K562 (cell line): ENCODE measurements at regions not wholly inside any gene's neighbourhood (a gene's known extent, or its start where the extent isn't known, plus 50 kb on each side); places are given as distances from the start of the nearest gene placed in this dataset.

Experiments
- ATAC-seq: fragments of 200-7000 bp; cut with Tn5 transposase; 3 replicates; pipeline ENCODE4 v1.9.1; 2020; ENCODE audit warnings: moderate library complexity
- BruUV-seq: library from RNA; stranded (reverse); fragments of 400-500 nt; replicated peaks from 2 replicates; lab custom pipeline; 2021; lab: Mats Ljungman, UMichigan
- CTCF ChIA-PET: fragments of 300-600 bp; formaldehyde crosslinking; extraction: SDS; loops from one replicate; lab custom pipeline; 2021; ENCODE audit warnings: low intra/inter-chr PET ratio; lab: Yijun Ruan, JAX
- POLR2A ChIA-PET: fragments of 300-600, 350-650 bp; sonication (Branson Sonifier 250); formaldehyde crosslinking; extraction: SDS; loops from one replicate; lab custom pipeline; 2021; ENCODE audit warnings: antibody characterized with exemption, inconsistent platforms; lab: Yijun Ruan, JAX
- DNase-seq, 4 experiments: peaks; one replicate each; pipeline versions ENCODE4 v3.0.0 to v3.0.0-alpha.2; 2011 to 2018; ENCODE audit warnings: low spot score in 3 of 4, mixed read lengths in 3 of 4; ENCODE audit errors: extremely low read depth in 1 of 4
- FAIRE-seq: peaks from 2 replicates; lab custom pipeline; 2011; peaks lifted over from hg19 to GRCh38; lab: Jason Lieb, UNC
- H2AFZ ChIP-seq: 2 replicates; pipeline ENCODE4 v1.6.0; 2011; ENCODE audit warnings: low read depth, low read length, control low read depth, inconsistent platforms
- H3K27ac ChIP-seq: fragments of 200-600 bp; 3 replicates; pipeline ENCODE4 v1.8.0; 2011; ENCODE audit warnings: low read depth, mild to moderate bottlenecking, control low read depth, inconsistent platforms, low read length, moderate library complexity, mixed read lengths; ENCODE audit errors: extremely low read depth
- H3K27me3 ChIP-seq, 2 experiments: fragments of 300-600 bp in 1 of 2; 2 replicates in 1 of 2; 3 replicates in 1 of 2; pipeline versions ENCODE4 v1.6.0 to v1.8.0; 2011; ENCODE audit warnings: inconsistent platforms in 2 of 2, low read length in 2 of 2, mild to moderate bottlenecking in 1 of 2, mixed read lengths in 1 of 2, moderate library complexity in 1 of 2; ENCODE audit not compliant: control insufficient read depth in 2 of 2, insufficient read depth in 2 of 2
- H3K36me3 ChIP-seq: fragments of 300-600 bp; 3 replicates; pipeline ENCODE4 v1.8.0; 2011; ENCODE audit warnings: mild to moderate bottlenecking, low read length, inconsistent platforms; ENCODE audit not compliant: control insufficient read depth, insufficient read depth
- H3K4me1 ChIP-seq, 2 experiments: fragments of 200-600 bp in 1 of 2; replicated peaks in 1 of 2; 2 replicates in 1 of 2; 3 replicates in 1 of 2; pipeline versions ENCODE4 v1.5.1 to v1.8.0; 2011; ENCODE audit warnings: inconsistent platforms in 2 of 2, low read length in 2 of 2, mild to moderate bottlenecking in 1 of 2, mixed read lengths in 1 of 2, moderate library complexity in 1 of 2; ENCODE audit not compliant: control insufficient read depth in 2 of 2, insufficient read depth in 2 of 2
- H3K4me2 ChIP-seq: 2 replicates; pipeline ENCODE4 v1.6.1; 2011; ENCODE audit warnings: low read length, control low read depth, inconsistent platforms, mixed read lengths; ENCODE audit not compliant: insufficient read depth
- H3K4me3 ChIP-seq: fragments of 200-600 bp; sonication (generic), shearing (Covaris generic); 2 replicates; pipeline ENCODE4 v1.5.1; 2016; ENCODE audit warnings: control low read depth, inconsistent platforms
- H3K79me2 ChIP-seq: fragments of 200-600 bp; 3 replicates; pipeline ENCODE4 v1.8.0; 2011; ENCODE audit warnings: low read length, inconsistent platforms; ENCODE audit not compliant: control insufficient read depth, insufficient read depth
- H3K9ac ChIP-seq, 2 experiments: 2 replicates each; pipeline versions ENCODE4 v1.6.0 to v1.6.1; 2011; ENCODE audit warnings: low read depth in 2 of 2, low read length in 2 of 2, control low read depth in 1 of 2, inconsistent platforms in 1 of 2, mild to moderate bottlenecking in 1 of 2, mixed read lengths in 1 of 2; ENCODE audit not compliant: insufficient read depth in 1 of 2
- H3K9me1 ChIP-seq: one replicate; pipeline ENCODE4 v1.6.0; 2011; ENCODE audit warnings: inconsistent platforms, mild to moderate bottlenecking, low read length, moderate library complexity; ENCODE audit not compliant: control insufficient read depth, insufficient read depth
- H3K9me3 ChIP-seq: replicated peaks from 2 replicates; pipeline ENCODE4 v1.5.1; 2011; ENCODE audit warnings: low read depth, low read length, inconsistent platforms; ENCODE audit not compliant: control insufficient read depth, insufficient read depth
- H4K20me1 ChIP-seq: replicated peaks from 2 replicates; pipeline ENCODE4 v1.6.1; 2011; ENCODE audit warnings: low read length, inconsistent platforms, mixed read lengths; ENCODE audit not compliant: control insufficient read depth, insufficient read depth
- CBX2 ChIP-seq: fragments of 200-600 bp; sonication (generic); IDR thresholded peaks from one replicate; pipeline ENCODE4 v1.6.1; 2012; ENCODE audit warnings: mild to moderate bottlenecking, low read length, inconsistent platforms; ENCODE audit not compliant: insufficient read depth, poor library complexity, severe bottlenecking
- PRMT5 ChIP-seq: sonication (generic); formaldehyde crosslinking; IDR thresholded peaks from 2 replicates; pipeline ENCODE4 v1.5.0; 2020; ENCODE audit warnings: missing genetic modification reagents
- WGBS: fragments of 100-300 bp; shearing (Covaris generic); methylation state at CpG from one replicate; pipeline ENCODE4 v1.1.6; 2016; ENCODE audit warnings: low coverage, mixed read lengths; ENCODE audit not compliant: insufficient coverage; ENCODE audit errors: missing lambda C conversion rate; 5-methylcytosine and 5-hydroxymethylcytosine counted together
- in situ Hi-C: fragments of 300-500 bp; cut with MboI; formaldehyde crosslinking; loops from 4 replicates; pipeline ENCODE4 v1.15.0; 2018; ENCODE audit warnings: inconsistent platforms, mixed read lengths
- intact Hi-C: fragments of 100-400 bp; cut with micrococcal nuclease; formaldehyde crosslinking; loops from 2 replicates; pipeline ENCODE4 v1.14.2; 2022
- TF ChIP-seq, protein P1 (sequence below): fragments of 450-650 bp; formaldehyde crosslinking; IDR thresholded peaks from 2 replicates; pipeline ENCODE4 v1.4.0; 2020; ENCODE audit warnings: mild to moderate bottlenecking, moderate library complexity
- TF ChIP-seq, protein P2 (sequence below): sonication (generic); formaldehyde crosslinking; IDR thresholded peaks from 2 replicates; pipeline ENCODE4 v1.8.1; 2022; ENCODE audit warnings: missing genetic modification reagents

GRCh38 chr10:131710142-131710861 is 190.5 kb upstream of the PPP2R2D start:
- in situ Hi-C loops: no loop called here
- ATAC-seq: no peak
- WGBS: 3% methylated on average over 14 of the region's 17 CpGs
- no peaks in the 10 kb centered on the region for H3K4me1 ChIP-seq
- H3K9me3 ChIP-seq: no peaks in the 10 kb centered on the region
- no peak for DNase-seq
- no peak for FAIRE-seq
- no peak overlapping the region for H3K4me2 ChIP-seq
- no peak overlapping the region for H3K27ac ChIP-seq
- TF ChIP-seq, protein P1, sequence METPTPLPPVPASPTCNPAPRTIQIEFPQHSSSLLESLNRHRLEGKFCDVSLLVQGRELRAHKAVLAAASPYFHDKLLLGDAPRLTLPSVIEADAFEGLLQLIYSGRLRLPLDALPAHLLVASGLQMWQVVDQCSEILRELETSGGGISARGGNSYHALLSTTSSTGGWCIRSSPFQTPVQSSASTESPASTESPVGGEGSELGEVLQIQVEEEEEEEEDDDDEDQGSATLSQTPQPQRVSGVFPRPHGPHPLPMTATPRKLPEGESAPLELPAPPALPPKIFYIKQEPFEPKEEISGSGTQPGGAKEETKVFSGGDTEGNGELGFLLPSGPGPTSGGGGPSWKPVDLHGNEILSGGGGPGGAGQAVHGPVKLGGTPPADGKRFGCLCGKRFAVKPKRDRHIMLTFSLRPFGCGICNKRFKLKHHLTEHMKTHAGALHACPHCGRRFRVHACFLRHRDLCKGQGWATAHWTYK: no peak
- TF ChIP-seq, protein P2, sequence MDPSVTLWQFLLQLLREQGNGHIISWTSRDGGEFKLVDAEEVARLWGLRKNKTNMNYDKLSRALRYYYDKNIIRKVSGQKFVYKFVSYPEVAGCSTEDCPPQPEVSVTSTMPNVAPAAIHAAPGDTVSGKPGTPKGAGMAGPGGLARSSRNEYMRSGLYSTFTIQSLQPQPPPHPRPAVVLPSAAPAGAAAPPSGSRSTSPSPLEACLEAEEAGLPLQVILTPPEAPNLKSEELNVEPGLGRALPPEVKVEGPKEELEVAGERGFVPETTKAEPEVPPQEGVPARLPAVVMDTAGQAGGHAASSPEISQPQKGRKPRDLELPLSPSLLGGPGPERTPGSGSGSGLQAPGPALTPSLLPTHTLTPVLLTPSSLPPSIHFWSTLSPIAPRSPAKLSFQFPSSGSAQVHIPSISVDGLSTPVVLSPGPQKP (CRISPR knock-in tag): no peak
- TF ChIP-seq CBX2 (no peak), PRMT5 (CRISPR knock-in tag) (no peak)
- TF ChIP-seq, all 486 proteins: peak for 0
- no peaks in the 10 kb centered on the region for H4K20me1 ChIP-seq
- no peak overlapping the region for H3K4me3 ChIP-seq
- H2AFZ ChIP-seq: no peak overlapping the region
- CTCF ChIA-PET: no interaction called here
- H3K79me2 ChIP-seq: no peaks in the 10 kb centered on the region
- no peak overlapping the region for H3K9ac ChIP-seq
- POLR2A ChIA-PET: no interaction called here
- peaks cover 0 to 19% of the 10 kb centered on the region in 2 experiments; a peak in 1 of 5 replicates for H3K27me3 ChIP-seq
- H3K9me1 ChIP-seq: no peaks in the 10 kb centered on the region
- no TSS peak for BruUV-seq
- no peaks in the 10 kb centered on the region for H3K36me3 ChIP-seq
- intact Hi-C loops: no loop called here
